Fibroblast of lung (primary cell): ENCODE measurements at regions not wholly inside any gene's neighbourhood (a gene's known extent, or its start where the extent isn't known, plus 50 kb on each side); places are given as distances from the start of the nearest gene placed in this dataset.

Experiments used
- DNase-seq, 2 donors: peaks; one replicate each; pipeline versions ENCODE4 v3.0.0 to v3.0.0-alpha.2; 2010; ENCODE audit warnings: low read depth in 2 of 2
- H2AFZ ChIP-seq: 2 replicates; pipeline ENCODE4 v1.5.1; 2012; ENCODE audit warnings: low read length, control low read depth, inconsistent platforms
- H3K27ac ChIP-seq: 2 replicates; pipeline ENCODE4 v1.5.1; 2011; ENCODE audit warnings: low read length, control low read depth; ENCODE audit not compliant: insufficient read depth
- H3K27me3 ChIP-seq: 2 replicates; pipeline ENCODE4 v1.5.1; 2011; ENCODE audit warnings: mild to moderate bottlenecking, low read length; ENCODE audit not compliant: control insufficient read depth, insufficient read depth
- H3K36me3 ChIP-seq: 2 replicates; pipeline ENCODE4 v1.5.1; 2011; ENCODE audit warnings: low read length; ENCODE audit not compliant: control insufficient read depth, insufficient read depth
- H3K4me1 ChIP-seq: 2 replicates; pipeline ENCODE4 v1.5.1; 2011; ENCODE audit warnings: low read length; ENCODE audit not compliant: control insufficient read depth, insufficient read depth; ENCODE audit errors: extremely low read depth
- H3K4me2 ChIP-seq: 2 replicates; pipeline ENCODE4 v1.5.1; 2011; ENCODE audit warnings: low read length, control low read depth; ENCODE audit not compliant: insufficient read depth; ENCODE audit errors: extremely low read depth
- H3K4me3 ChIP-seq, 4 experiments: fragments of 200-600 bp in 1 of 4; sonication (generic) in 1 of 4; replicated peaks in 1 of 4; 2 replicates each; pipeline ENCODE4 v1.5.1; 2011 to 2016; ENCODE audit warnings: low read length in 4 of 4, low read depth in 3 of 4, mild to moderate bottlenecking in 3 of 4, control low read depth in 2 of 4, inconsistent platforms in 1 of 4, mixed read lengths in 1 of 4; ENCODE audit not compliant: insufficient read depth in 1 of 4; ENCODE audit errors: control extremely low read depth in 1 of 4
- H3K79me2 ChIP-seq: 2 replicates; pipeline ENCODE4 v1.5.1; 2012; ENCODE audit warnings: mild to moderate bottlenecking, low read length, inconsistent platforms; ENCODE audit not compliant: control insufficient read depth, insufficient read depth
- H3K9ac ChIP-seq: 2 replicates; pipeline ENCODE4 v1.5.1; 2011; ENCODE audit warnings: mild to moderate bottlenecking, low read length, control low read depth; ENCODE audit not compliant: insufficient read depth
- H3K9me3 ChIP-seq: 2 replicates; pipeline ENCODE4 v1.5.1; 2012; ENCODE audit warnings: low read depth, low read length; ENCODE audit not compliant: control insufficient read depth, insufficient read depth
- H4K20me1 ChIP-seq: 2 replicates; pipeline ENCODE4 v1.5.1; 2011; ENCODE audit warnings: low read length; ENCODE audit not compliant: control insufficient read depth, insufficient read depth; ENCODE audit errors: extremely low read depth
- EZH2 ChIP-seq: IDR thresholded peaks from 2 replicates; pipeline ENCODE4 v1.5.1; 2012; ENCODE audit warnings: low read length, control low read depth, mild to moderate bottlenecking; ENCODE audit errors: missing control alignments
- TF ChIP-seq, protein P1 (sequence below), 2 donors: IDR thresholded peaks in 1 of 2; conservative IDR thresholded peaks in 1 of 2; 1 replicate in 1 of 2; 2 replicates in 1 of 2; pipeline ENCODE4 v1.5.1; 2011 to 2012; ENCODE audit warnings: low read length in 2 of 2, control low read depth in 1 of 2, inconsistent platforms in 1 of 2, low read depth in 1 of 2, mild to moderate bottlenecking in 1 of 2

DNA sequence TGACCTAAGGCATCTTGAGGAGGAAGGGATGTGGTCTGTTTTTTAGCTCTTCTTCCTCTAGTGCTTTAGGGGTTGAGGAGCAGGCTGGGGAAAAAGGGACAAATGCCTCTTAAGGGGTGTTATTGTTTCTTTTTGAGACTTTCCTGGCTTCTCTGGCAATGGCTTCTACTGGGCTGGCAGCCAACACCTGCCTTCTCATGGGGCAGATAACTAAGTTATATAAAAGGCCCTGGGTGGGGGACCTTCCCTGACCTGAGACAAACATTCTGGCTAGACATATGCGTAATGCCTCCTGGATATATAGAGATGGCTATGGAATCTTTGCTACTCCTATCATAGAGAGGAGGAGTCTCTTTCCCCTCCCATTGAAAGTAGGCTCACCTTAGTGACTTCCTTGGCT, 179.2 kb upstream of the PROK2 start:
- Histone ChIP-seq H3K36me3 (no peaks in the 10 kb centered on the region), H4K20me1 (no peaks in the 10 kb centered on the region), H3K9ac (no peak overlapping the region), H3K4me3 (no peak overlapping the region), H3K27me3 (peaks cover 3% of the 10 kb centered on the region), H3K9me3 (no peaks in the 10 kb centered on the region), H3K27ac (no peak overlapping the region), H3K79me2 (no peaks in the 10 kb centered on the region), H3K4me1 (no peaks in the 10 kb centered on the region), H3K4me2 (no peak overlapping the region), H2AFZ (no peak overlapping the region)
- no peak for TF ChIP-seq EZH2
- DNase-seq: no peak

DNA sequence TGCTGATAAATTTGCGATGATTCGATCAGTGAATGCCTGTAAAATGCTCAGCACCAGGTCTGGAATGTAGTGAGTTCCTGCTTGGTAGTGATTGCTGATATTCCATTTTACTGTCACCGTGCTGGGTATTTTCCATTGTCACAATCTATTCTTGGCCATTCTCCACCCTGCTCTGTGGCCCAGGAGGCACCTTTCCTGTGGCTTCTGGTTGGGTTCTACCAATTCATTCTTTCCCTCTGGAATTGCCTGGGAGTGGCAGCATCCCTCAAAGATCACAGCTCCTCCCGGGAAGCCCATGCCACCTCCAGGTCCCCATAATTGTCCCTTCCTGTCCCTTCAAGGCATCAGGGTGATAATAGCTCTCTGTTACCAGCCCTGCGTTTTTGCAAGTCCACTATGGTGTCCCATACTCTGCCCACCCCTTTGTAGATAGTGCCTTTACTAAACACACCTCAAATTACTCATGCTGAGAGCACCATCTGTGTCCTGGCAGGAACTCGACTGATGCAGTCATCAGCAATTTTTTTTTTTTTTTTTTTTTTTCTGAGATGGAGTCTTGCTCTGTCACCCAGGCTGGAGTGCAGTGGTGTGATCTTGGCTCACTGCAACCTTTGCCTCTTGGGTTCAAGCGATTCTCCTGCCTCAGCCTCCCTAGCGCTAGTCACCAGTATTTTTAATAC, 177.8 kb upstream of the PROK2 start:
- Histone ChIP-seq H3K9me3 (no peaks in the 10 kb centered on the region), H3K27me3 (peaks cover 3% of the 10 kb centered on the region), H3K4me2 (no peak overlapping the region), H3K4me1 (no peaks in the 10 kb centered on the region), H3K4me3 (no peak overlapping the region), H3K9ac (no peak overlapping the region), H3K79me2 (no peaks in the 10 kb centered on the region), H2AFZ (no peak overlapping the region), H3K27ac (no peak overlapping the region), H4K20me1 (no peaks in the 10 kb centered on the region), H3K36me3 (no peaks in the 10 kb centered on the region)
- peak; percentile 18 to 45 for DNase-seq
- TF ChIP-seq, protein P1, sequence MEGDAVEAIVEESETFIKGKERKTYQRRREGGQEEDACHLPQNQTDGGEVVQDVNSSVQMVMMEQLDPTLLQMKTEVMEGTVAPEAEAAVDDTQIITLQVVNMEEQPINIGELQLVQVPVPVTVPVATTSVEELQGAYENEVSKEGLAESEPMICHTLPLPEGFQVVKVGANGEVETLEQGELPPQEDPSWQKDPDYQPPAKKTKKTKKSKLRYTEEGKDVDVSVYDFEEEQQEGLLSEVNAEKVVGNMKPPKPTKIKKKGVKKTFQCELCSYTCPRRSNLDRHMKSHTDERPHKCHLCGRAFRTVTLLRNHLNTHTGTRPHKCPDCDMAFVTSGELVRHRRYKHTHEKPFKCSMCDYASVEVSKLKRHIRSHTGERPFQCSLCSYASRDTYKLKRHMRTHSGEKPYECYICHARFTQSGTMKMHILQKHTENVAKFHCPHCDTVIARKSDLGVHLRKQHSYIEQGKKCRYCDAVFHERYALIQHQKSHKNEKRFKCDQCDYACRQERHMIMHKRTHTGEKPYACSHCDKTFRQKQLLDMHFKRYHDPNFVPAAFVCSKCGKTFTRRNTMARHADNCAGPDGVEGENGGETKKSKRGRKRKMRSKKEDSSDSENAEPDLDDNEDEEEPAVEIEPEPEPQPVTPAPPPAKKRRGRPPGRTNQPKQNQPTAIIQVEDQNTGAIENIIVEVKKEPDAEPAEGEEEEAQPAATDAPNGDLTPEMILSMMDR (conservative IDR thresholded peaks at IDR 0.05 in 1 of 2, IDR thresholded peaks at IDR 0.05 in 1 of 2; ENCODE audit: low read depth in 1 of 2, low read length in 2 of 2): no peak
- no peak for TF ChIP-seq EZH2

DNA sequence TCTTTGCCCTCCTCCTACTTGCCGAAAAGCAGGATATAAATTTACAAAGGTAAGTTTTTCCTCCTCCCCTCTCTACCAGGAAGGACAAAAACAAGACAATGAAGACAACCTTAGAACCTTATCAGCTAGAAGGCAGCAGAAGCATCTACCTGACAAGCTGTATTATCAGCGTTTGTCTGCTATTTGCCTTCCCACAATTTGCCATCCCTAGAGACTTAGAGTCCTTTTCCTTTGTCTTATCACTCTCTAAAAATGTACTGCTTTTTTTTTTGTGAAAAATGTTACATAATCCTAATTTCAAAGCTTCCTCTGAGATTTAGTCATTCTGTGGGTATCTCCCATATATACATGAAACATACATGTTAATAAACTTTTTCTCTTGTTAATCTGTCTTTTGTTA, 176.9 kb upstream of the PROK2 start:
- Histone ChIP-seq H4K20me1 (no peaks in the 10 kb centered on the region), H2AFZ (no peak overlapping the region), H3K4me2 (no peak overlapping the region), H3K9ac (no peak overlapping the region), H3K36me3 (no peaks in the 10 kb centered on the region), H3K9me3 (no peaks in the 10 kb centered on the region), H3K79me2 (no peaks in the 10 kb centered on the region), H3K27ac (no peak overlapping the region), H3K4me3 (no peak overlapping the region), H3K27me3 (peaks cover 3% of the 10 kb centered on the region), H3K4me1 (no peaks in the 10 kb centered on the region)
- no peak for TF ChIP-seq EZH2
- TF ChIP-seq, protein P1 (conservative IDR thresholded peaks at IDR 0.05 in 1 of 2, IDR thresholded peaks at IDR 0.05 in 1 of 2; ENCODE audit: low read depth in 1 of 2, low read length in 2 of 2): no peak
- no peak for DNase-seq
